HFFc6 (cell line): ENCODE measurements at regions not wholly inside any gene's neighbourhood (a gene's known extent, or its start where the extent isn't known, plus 50 kb on each side); places are given as distances from the start of the nearest gene placed in this dataset.

Experiments
- DNase-seq: peaks from one replicate; pipeline ENCODE4 v3.0.0-alpha.2; 2018
- H3K27ac Mint-ChIP-seq: 2 replicates; pipeline ENCODE4 v1.8.0; 2020; ENCODE audit warnings: mild to moderate bottlenecking, mixed read lengths
- H3K27me3 Mint-ChIP-seq: 2 replicates; pipeline ENCODE4 v1.8.0; 2021; ENCODE audit warnings: mild to moderate bottlenecking, moderate library complexity, mixed read lengths; ENCODE audit not compliant: insufficient read depth
- H3K36me3 Mint-ChIP-seq: 2 replicates; pipeline ENCODE4 v1.8.0; 2021; ENCODE audit warnings: low read depth, mixed read lengths
- H3K4me1 Mint-ChIP-seq: 2 replicates; pipeline ENCODE4 v1.8.0; 2020; ENCODE audit warnings: low read depth, mixed read lengths
- H3K4me3 Mint-ChIP-seq: 2 replicates; pipeline ENCODE4 v1.8.0; 2020; ENCODE audit warnings: mild to moderate bottlenecking, moderate library complexity, mixed read lengths
- H3K9me3 Mint-ChIP-seq: 2 replicates; pipeline ENCODE4 v1.8.0; 2020; ENCODE audit warnings: mild to moderate bottlenecking, mixed read lengths
- TF ChIP-seq, protein P1 (sequence below): fragments of 200-600 bp; sonication (generic); IDR thresholded peaks from 2 replicates; pipeline ENCODE4 v1.5.0; 2021; ENCODE audit warnings: antibody characterized with exemption, mild to moderate bottlenecking

DNA sequence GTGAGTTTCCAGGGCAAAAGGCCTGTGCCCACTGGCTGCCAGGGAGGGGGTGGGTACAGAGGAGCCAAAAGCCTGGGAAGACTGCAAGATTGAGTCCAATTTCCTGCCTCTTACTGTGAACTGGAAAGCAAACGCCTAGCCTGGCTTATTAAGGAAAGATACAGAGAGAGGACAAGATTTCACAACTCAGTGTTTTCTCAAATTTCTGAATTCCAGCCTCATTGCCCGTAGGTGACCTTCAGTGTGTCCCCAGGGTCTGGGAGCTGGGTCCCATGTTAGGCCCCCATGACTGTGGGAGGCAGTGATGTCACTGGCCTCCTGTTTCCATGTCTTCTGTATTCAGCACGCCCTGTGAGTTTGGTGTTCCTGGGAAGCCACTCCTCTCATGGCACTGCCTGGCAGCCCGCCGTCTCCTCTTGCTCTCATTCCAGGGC lies 60.6 kb upstream of the PTPN3 start:
- Mint-ChIP-seq H3K9me3 (no peaks in the 10 kb centered on the region), H3K36me3 (no peaks in the 10 kb centered on the region), H3K27me3 (peaks cover 13% of the 10 kb centered on the region), H3K27ac (no peak overlapping the region), H3K4me1 (no peaks in the 10 kb centered on the region), H3K4me3 (no peak overlapping the region)
- TF ChIP-seq, protein P1, sequence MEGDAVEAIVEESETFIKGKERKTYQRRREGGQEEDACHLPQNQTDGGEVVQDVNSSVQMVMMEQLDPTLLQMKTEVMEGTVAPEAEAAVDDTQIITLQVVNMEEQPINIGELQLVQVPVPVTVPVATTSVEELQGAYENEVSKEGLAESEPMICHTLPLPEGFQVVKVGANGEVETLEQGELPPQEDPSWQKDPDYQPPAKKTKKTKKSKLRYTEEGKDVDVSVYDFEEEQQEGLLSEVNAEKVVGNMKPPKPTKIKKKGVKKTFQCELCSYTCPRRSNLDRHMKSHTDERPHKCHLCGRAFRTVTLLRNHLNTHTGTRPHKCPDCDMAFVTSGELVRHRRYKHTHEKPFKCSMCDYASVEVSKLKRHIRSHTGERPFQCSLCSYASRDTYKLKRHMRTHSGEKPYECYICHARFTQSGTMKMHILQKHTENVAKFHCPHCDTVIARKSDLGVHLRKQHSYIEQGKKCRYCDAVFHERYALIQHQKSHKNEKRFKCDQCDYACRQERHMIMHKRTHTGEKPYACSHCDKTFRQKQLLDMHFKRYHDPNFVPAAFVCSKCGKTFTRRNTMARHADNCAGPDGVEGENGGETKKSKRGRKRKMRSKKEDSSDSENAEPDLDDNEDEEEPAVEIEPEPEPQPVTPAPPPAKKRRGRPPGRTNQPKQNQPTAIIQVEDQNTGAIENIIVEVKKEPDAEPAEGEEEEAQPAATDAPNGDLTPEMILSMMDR: no peak
- no peak for DNase-seq

DNA sequence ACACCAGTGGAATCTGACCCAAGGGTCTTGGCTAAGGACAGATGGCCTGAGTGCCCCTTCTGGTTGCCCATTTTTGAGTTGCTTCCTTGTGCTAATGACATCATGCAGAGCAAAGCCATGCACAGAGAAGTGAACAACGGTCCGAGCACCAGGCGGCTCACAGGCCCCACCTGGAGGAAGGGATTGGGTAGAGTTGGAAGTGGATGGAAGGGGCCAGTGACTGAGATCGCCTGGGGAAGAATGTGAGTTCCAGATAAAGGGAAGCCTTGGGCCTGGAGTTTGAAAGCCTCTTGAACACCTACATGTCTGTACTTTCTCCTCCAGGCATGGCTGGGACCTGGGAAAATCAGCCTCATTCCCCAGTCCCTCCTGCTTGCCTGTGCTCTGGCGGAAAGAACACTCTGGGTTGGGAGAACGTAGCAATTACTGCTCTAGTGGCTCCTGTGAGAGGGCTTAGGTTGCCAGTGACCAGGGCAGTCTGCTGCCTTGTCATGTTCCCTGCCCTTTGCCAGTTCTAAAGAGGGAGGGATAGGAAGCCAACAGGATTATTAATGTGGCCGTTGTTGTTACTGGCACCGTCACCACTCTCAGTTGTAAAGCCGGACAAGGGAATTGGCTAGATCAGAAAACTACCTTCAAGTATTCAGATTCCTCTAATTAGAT lies 62.5 kb upstream of the PTPN3 start:
- TF ChIP-seq, protein P1: peak; percentile 26; the same call in 1 of the 2 replicates
- H3K4me1 Mint-ChIP-seq: no peaks in the 10 kb centered on the region
- no peaks in the 10 kb centered on the region for H3K36me3 Mint-ChIP-seq
- H3K27me3 Mint-ChIP-seq: peaks cover 17% of the 10 kb centered on the region
- DNase-seq: no peak
- H3K27ac Mint-ChIP-seq: no peak overlapping the region
- no peaks in the 10 kb centered on the region for H3K9me3 Mint-ChIP-seq
- H3K4me3 Mint-ChIP-seq: no peak overlapping the region

DNA sequence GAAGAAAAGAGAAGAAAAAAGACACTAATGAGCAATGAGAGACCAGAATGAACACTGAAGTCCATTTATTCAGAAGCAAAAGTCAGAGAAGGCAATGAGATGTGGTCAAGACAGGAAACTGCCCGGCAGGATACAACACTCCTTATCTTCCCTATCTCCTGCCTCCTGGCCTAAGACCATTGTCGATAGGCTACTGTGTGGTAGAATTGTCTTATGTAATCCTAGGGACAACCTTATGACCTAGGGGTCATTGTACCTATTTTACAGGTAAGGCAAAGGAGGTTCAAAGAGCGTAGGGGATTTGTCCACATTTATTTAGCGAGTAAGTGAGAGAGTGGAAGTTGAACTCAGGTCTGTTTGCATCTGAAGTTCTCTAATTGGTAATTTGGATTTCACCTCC lies 63.0 kb upstream of the PTPN3 start:
- no peak overlapping the region for H3K27ac Mint-ChIP-seq
- H3K27me3 Mint-ChIP-seq: peaks cover 17% of the 10 kb centered on the region
- H3K36me3 Mint-ChIP-seq: no peaks in the 10 kb centered on the region
- H3K4me1 Mint-ChIP-seq: no peaks in the 10 kb centered on the region
- no peak overlapping the region for H3K4me3 Mint-ChIP-seq
- DNase-seq: no peak
- H3K9me3 Mint-ChIP-seq: no peaks in the 10 kb centered on the region
- TF ChIP-seq, protein P1: no peak

DNA sequence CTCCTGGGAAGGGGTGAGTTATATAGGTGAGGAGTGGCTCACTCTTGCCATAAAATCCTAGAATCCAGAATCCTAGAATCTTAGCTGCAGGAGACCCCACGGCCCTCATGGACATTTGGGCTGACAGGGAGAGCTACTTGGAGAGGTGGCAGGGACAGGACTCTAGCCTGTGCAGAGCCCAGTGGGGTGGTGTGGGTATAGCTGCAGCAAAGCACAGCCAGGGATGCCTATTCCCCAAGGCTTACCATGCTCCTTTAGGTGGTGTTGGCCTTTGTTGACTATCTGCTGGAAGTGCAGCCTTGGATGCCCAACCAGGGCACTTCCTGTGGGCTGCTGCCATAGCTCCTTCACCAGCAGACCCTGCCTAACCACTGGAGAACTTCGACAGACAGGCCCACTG lies 70.0 kb upstream of the PTPN3 start:
- TF ChIP-seq, protein P1: no peak

DNA sequence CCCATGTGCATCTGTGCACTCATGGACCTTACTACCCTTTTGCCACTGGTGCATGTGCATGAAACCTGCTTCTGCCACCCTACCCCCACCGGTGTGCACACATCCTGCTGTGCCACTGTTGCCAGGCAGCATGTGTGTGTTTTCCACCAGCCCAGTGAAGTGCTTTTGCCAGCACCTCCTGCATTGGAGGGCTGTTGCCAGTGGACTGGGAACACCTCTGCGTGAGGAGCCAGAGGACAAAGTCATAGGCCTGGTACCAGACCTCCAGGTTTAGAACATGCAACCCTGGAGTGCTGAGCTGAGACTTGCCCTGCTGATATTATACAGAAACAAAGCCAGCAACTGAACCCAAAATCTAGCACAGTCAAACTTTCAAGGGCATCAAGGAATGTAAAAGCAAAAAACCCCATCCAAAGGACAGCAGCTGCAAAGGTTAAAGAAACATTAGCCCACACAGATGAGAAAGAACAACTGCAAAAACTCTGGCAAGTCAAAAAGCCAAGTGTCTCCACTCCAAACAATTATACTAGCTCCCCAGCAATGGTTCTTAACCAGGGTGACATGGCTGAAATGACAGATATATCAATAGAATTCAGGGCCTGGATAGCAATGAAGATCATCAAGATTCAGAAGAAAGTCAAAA lies 70.6 kb upstream of the PTPN3 start:
- Mint-ChIP-seq H3K4me1 (no peaks in the 10 kb centered on the region), H3K27me3 (peaks cover 15% of the 10 kb centered on the region), H3K4me3 (no peak overlapping the region)

More for the DNA sequence above, 70.0 kb upstream of the PTPN3 start:
- Mint-ChIP-seq H3K4me3 (no peak overlapping the region), H3K9me3 (no peaks in the 10 kb centered on the region), H3K27me3 (peaks cover 15% of the 10 kb centered on the region), H3K4me1 (no peaks in the 10 kb centered on the region), H3K27ac (no peak overlapping the region), H3K36me3 (no peaks in the 10 kb centered on the region)
- no peak for DNase-seq

More for the DNA sequence above, 70.6 kb upstream of the PTPN3 start:
- TF ChIP-seq, protein P1: no peak
- Mint-ChIP-seq H3K9me3 (no peaks in the 10 kb centered on the region), H3K36me3 (no peaks in the 10 kb centered on the region), H3K27ac (no peak overlapping the region)
- no peak for DNase-seq
